ENCODE measurements at regions not wholly inside any gene's neighbourhood (a gene's known extent, or its start where the extent isn't known, plus 50 kb on each side); places are given as distances from the start of the nearest gene placed in this dataset.

DNA sequence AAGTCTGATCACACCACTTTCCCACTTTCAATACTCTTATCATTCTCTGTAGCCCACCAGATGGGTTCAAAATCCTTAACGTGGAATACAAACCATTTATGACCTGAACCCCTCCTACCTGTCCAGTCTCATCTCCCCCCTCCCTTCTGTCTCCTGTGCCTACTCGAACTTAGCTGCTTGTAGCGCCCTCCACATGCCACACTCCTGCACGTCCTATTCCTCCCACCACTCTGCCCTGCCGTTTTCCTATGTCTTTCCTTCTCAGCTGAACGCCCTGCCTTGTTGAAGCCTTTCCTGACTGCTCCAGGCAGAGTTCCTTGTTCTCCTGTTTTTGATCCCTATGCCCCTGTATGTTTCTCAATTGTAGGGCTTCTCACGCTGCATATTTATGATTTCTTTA, 390.1 kb downstream of the HRH4 start:
- no peak overlapping the region for H3K9ac ChIP-seq (ENCODE audit: low read length)
- Mint-ChIP-seq H3K4me3 (no peak overlapping the region), H3K9me3 (ENCODE audit: insufficient read depth) (no peaks in the 10 kb centered on the region), H3K27me3 (peaks cover 17% of the 10 kb centered on the region), H3K27ac (no peak overlapping the region), H3K4me1 (peaks cover 5% of the 10 kb centered on the region)
- H3K79me2 ChIP-seq (ENCODE audit: control insufficient read depth, insufficient read depth, low read length): no peaks in the 10 kb centered on the region
- H4K20me1 ChIP-seq (ENCODE audit: control insufficient read depth, insufficient read depth, low read length, poor library complexity, severe bottlenecking): no peaks in the 10 kb centered on the region
- H3K27ac ChIP-seq (ENCODE audit: low read length in 2 of 2): no peak overlapping the region
- no peak overlapping the region for H3K4me3 ChIP-seq (ENCODE audit: control extremely low read depth in 1 of 5, extremely low read depth in 1 of 5, insufficient read depth in 1 of 5, low read depth in 2 of 5, low read length in 4 of 5)
- DNase-seq (no peak), ATAC-seq (ENCODE audit: low read depth) (no peak)
- no peak overlapping the region for H3K4me2 ChIP-seq (replicated peaks; ENCODE audit: low read depth, low read length, poor library complexity, severe bottlenecking)
- WGBS (ENCODE audit: insufficient coverage): 86% methylated on average over 6 of the region's 7 CpGs
- ChIA-PET CTCF (no interaction called here), POLR2A (no interaction called here)
- no peaks in the 10 kb centered on the region for H3K36me3 ChIP-seq (replicated peaks in 1 of 2; ENCODE audit: control extremely low read depth in 1 of 2, control insufficient read depth in 1 of 2, extremely low read depth in 1 of 2, insufficient read depth in 2 of 2, low read length in 1 of 2)
- peaks cover 0 to 4% (median 0%) of the 10 kb centered on the region in 3 donors for H3K9me3 ChIP-seq (ENCODE audit: control extremely low read depth in 1 of 3, control insufficient read depth in 2 of 3, insufficient read depth in 1 of 3, low read length in 2 of 3)
- TF ChIP-seq, protein P1, sequence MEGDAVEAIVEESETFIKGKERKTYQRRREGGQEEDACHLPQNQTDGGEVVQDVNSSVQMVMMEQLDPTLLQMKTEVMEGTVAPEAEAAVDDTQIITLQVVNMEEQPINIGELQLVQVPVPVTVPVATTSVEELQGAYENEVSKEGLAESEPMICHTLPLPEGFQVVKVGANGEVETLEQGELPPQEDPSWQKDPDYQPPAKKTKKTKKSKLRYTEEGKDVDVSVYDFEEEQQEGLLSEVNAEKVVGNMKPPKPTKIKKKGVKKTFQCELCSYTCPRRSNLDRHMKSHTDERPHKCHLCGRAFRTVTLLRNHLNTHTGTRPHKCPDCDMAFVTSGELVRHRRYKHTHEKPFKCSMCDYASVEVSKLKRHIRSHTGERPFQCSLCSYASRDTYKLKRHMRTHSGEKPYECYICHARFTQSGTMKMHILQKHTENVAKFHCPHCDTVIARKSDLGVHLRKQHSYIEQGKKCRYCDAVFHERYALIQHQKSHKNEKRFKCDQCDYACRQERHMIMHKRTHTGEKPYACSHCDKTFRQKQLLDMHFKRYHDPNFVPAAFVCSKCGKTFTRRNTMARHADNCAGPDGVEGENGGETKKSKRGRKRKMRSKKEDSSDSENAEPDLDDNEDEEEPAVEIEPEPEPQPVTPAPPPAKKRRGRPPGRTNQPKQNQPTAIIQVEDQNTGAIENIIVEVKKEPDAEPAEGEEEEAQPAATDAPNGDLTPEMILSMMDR (IDR thresholded peaks at IDR 0.05): no peak
- TF ChIP-seq EZH2 (IDR thresholded peaks at IDR 0.05; ENCODE audit: borderline replicate concordance, insufficient read depth, low read depth, low read length, poor library complexity, severe bottlenecking): no peak
- H2AFZ ChIP-seq (ENCODE audit: insufficient read depth, low read depth, low read length, poor library complexity, severe bottlenecking): no peak overlapping the region
- peaks cover 0 to 5% of the 10 kb centered on the region in 2 donors for H3K4me1 ChIP-seq (ENCODE audit: control insufficient read depth in 2 of 2, insufficient read depth in 2 of 2, low read length in 2 of 2)
- peaks cover 0 to 6% (median 0%) of the 10 kb centered on the region in 4 experiments for H3K27me3 ChIP-seq (replicated peaks in 1 of 4; ENCODE audit: control extremely low read depth in 1 of 4, control insufficient read depth in 3 of 4, insufficient read depth in 4 of 4, low read length in 3 of 4)
- intact Hi-C loops (cut with micrococcal nuclease): no loop called here

DNA sequence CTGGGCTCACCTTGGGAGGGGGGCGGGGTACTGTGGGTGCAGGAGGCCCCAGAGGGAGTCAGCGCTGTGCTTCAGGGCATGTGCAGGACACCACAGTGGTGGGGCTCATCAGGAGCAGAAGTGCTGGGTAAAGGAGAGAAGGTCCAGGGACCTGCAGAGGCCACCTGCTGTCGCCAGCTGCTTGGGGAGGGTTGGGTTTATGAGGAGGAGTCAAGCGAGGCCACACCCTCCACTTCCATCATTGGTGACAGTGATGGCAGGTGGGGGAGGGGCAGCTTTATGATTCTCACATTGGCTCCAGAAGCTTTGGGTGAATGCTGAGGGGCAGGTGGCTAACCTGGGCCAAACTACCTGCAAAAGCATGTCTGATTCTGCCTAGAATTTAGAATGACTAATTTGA, 392.6 kb downstream of the HRH4 start:
- Histone ChIP-seq H3K79me2 (ENCODE audit: control insufficient read depth, insufficient read depth, low read length) (no peaks in the 10 kb centered on the region), H3K36me3 (replicated peaks in 1 of 2; ENCODE audit: control extremely low read depth in 1 of 2, control insufficient read depth in 1 of 2, extremely low read depth in 1 of 2, insufficient read depth in 2 of 2, low read length in 1 of 2) (no peaks in the 10 kb centered on the region), H3K9me3 (ENCODE audit: control extremely low read depth in 1 of 3, control insufficient read depth in 2 of 3, insufficient read depth in 1 of 3, low read length in 2 of 3) (peaks cover 0 to 4% (median 0%) of the 10 kb centered on the region in 3 donors), H4K20me1 (ENCODE audit: control insufficient read depth, insufficient read depth, low read length, poor library complexity, severe bottlenecking) (no peaks in the 10 kb centered on the region), H3K4me1 (ENCODE audit: control insufficient read depth in 2 of 2, insufficient read depth in 2 of 2, low read length in 2 of 2) (no peaks in the 10 kb centered on the region), H3K27ac (ENCODE audit: low read length in 2 of 2) (no peak overlapping the region), H3K4me3 (ENCODE audit: control extremely low read depth in 1 of 5, extremely low read depth in 1 of 5, insufficient read depth in 1 of 5, low read depth in 2 of 5, low read length in 4 of 5) (no peak overlapping the region), H2AFZ (ENCODE audit: insufficient read depth, low read depth, low read length, poor library complexity, severe bottlenecking) (no peak overlapping the region), H3K4me2 (replicated peaks; ENCODE audit: low read depth, low read length, poor library complexity, severe bottlenecking) (no peak overlapping the region), H3K27me3 (replicated peaks in 1 of 4; ENCODE audit: control extremely low read depth in 1 of 4, control insufficient read depth in 3 of 4, insufficient read depth in 4 of 4, low read length in 3 of 4) (peaks cover 0 to 4% (median 2%) of the 10 kb centered on the region in 4 experiments), H3K9ac (ENCODE audit: low read length) (no peak overlapping the region)
- intact Hi-C loops (cut with micrococcal nuclease): no loop called here
- CTCF ChIA-PET: no interaction called here
- H3K27ac Mint-ChIP-seq: no peak overlapping the region
- POLR2A ChIA-PET: no interaction called here
- H3K9me3 Mint-ChIP-seq (ENCODE audit: insufficient read depth): no peaks in the 10 kb centered on the region
- H3K4me3 Mint-ChIP-seq: no peak overlapping the region
- no peaks in the 10 kb centered on the region for H3K4me1 Mint-ChIP-seq
- TF ChIP-seq, protein P1 (IDR thresholded peaks at IDR 0.05): no peak
- TF ChIP-seq EZH2 (IDR thresholded peaks at IDR 0.05; ENCODE audit: borderline replicate concordance, insufficient read depth, low read depth, low read length, poor library complexity, severe bottlenecking): no peak
- ATAC-seq (ENCODE audit: low read depth) (no peak), DNase-seq (no peak)
- H3K27me3 Mint-ChIP-seq: peaks cover 25% of the 10 kb centered on the region
- 96% methylated on average over 2 of the region's 4 CpGs for WGBS (ENCODE audit: insufficient coverage)

Data from B cell (primary cell).